Endothelial cell of umbilical vein (primary cell): ENCODE measurements at regions not wholly inside any gene's neighbourhood (a gene's known extent, or its start where the extent isn't known, plus 50 kb on each side); places are given as distances from the start of the nearest gene placed in this dataset.

ENCODE experiments used
- CTCF ChIP-seq, 2 donors: IDR thresholded peaks; 1 replicate in 1 of 2; 2 replicates in 1 of 2; pipeline ENCODE4 v1.5.1; 2011; ENCODE audit warnings: low read length in 2 of 2, mild to moderate bottlenecking in 2 of 2, moderate library complexity in 2 of 2, control low read depth in 1 of 2, inconsistent platforms in 1 of 2, low read depth in 1 of 2; ENCODE audit not compliant: insufficient read depth in 1 of 2; ENCODE audit errors: extremely low read depth in 1 of 2
- EZH2 ChIP-seq: IDR thresholded peaks from 2 replicates; pipeline ENCODE4 v1.6.1; 2012; ENCODE audit warnings: borderline replicate concordance, low read depth, mild to moderate bottlenecking, moderate library complexity, low read length, inconsistent platforms; ENCODE audit not compliant: severe bottlenecking
- JUN ChIP-seq: IDR thresholded peaks from 2 replicates; pipeline ENCODE4 v1.6.1; 2011; ENCODE audit warnings: borderline replicate concordance, low read depth; ENCODE audit not compliant: insufficient read length, insufficient read depth
- POLR2A ChIP-seq: IDR thresholded peaks from 2 replicates; pipeline ENCODE4 v1.6.1; 2012; ENCODE audit warnings: low read depth, mild to moderate bottlenecking, control low read depth, low read length

- TF ChIP-seq CTCF (IDR thresholded peaks at IDR 0.05; ENCODE audit: extremely low read depth in 1 of 2, insufficient read depth in 1 of 2, low read depth in 1 of 2, low read length in 2 of 2), result no peak
- no peak for TF ChIP-seq JUN
- TF ChIP-seq EZH2, result no peak
- TF ChIP-seq POLR2A, result no peak
Observed at GRCh38 chr7:142365410-142365842, 107.6 kb upstream of the PRSS58 start.
